Ascending aorta (tissue), 2 donors: ENCODE measurements at regions not wholly inside any gene's neighbourhood (a gene's known extent, or its start where the extent isn't known, plus 50 kb on each side); places are given as distances from the start of the nearest gene placed in this dataset.

Experiments
- DNase-seq, 2 donors: peaks; one replicate each; pipeline ENCODE4 v3.0.0-alpha.2; 2019; ENCODE audit warnings: low spot score in 2 of 2
- H3K27ac ChIP-seq, 2 donors: fragments of 200-600 bp; sonication (generic); one replicate each; pipeline ENCODE4 v1.5.1; 2016 to 2017; ENCODE audit warnings: mild to moderate bottlenecking in 1 of 2
- H3K27me3 ChIP-seq: fragments of 200-600 bp; sonication (generic); one replicate; pipeline ENCODE4 v1.5.1; 2017
- H3K36me3 ChIP-seq, 2 donors: fragments of 200-600 bp; sonication (generic); one replicate each; pipeline ENCODE4 v1.5.1; 2016
- H3K4me1 ChIP-seq, 2 donors: fragments of 200-600 bp; sonication (generic); one replicate each; pipeline ENCODE4 v1.5.1; 2016 to 2017; ENCODE audit warnings: mild to moderate bottlenecking in 1 of 2
- H3K4me3 ChIP-seq, 2 donors: fragments of 200-600 bp; sonication (generic); one replicate each; pipeline ENCODE4 v1.5.1; 2016 to 2017; ENCODE audit warnings: mild to moderate bottlenecking in 1 of 2
- H3K9me3 ChIP-seq, 2 donors: fragments of 200-600 bp; sonication (generic); one replicate each; pipeline ENCODE4 v1.5.1; 2016
- CTCF ChIP-seq, 3 experiments: fragments of 200-600 bp in 2 of 3; fragments of 450-650 bp in 1 of 3; sonication (generic) in 2 of 3; IDR thresholded peaks; one replicate each; pipeline ENCODE4 v1.5.1; 2016 to 2019; ENCODE audit warnings: antibody characterized with exemption in 3 of 3, mild to moderate bottlenecking in 1 of 3, moderate library complexity in 1 of 3
- intact Hi-C: fragments of 100-400 bp; cut with DNase I; formaldehyde crosslinking; loops from one replicate; pipeline ENCODE4 v1.15.1; 2023

- Histone ChIP-seq H3K4me1 (peaks cover 0 to 2% of the 10 kb centered on the region in 2 donors), H3K27me3 (no peaks in the 10 kb centered on the region), H3K36me3 (no peaks in the 10 kb centered on the region), H3K27ac (no peak overlapping the region), H3K9me3 (no peaks in the 10 kb centered on the region), H3K4me3 (no peak overlapping the region)
- TF ChIP-seq CTCF (IDR thresholded peaks at IDR 0.05) = no peak
- DNase-seq = no peak
- intact Hi-C loops = no loop called here
Measured at GRCh38 chr9:18349530-18349929, 124.4 kb upstream of the ADAMTSL1 start.

- Histone ChIP-seq H3K4me1 (peaks cover 0 to 2% of the 10 kb centered on the region in 2 donors), H3K27ac (no peak overlapping the region), H3K9me3 (no peaks in the 10 kb centered on the region), H3K27me3 (no peaks in the 10 kb centered on the region), H3K36me3 (no peaks in the 10 kb centered on the region), H3K4me3 (no peak overlapping the region)
- intact Hi-C loops = no loop called here
- no peak for DNase-seq
- no peak for TF ChIP-seq CTCF (IDR thresholded peaks at IDR 0.05)
Measured at GRCh38 chr9:18350036-18350435, 123.9 kb upstream of the ADAMTSL1 start.

- H3K9me3 ChIP-seq = no peaks in the 10 kb centered on the region
- H3K27ac ChIP-seq = no peak overlapping the region
- peaks cover 0 to 2% of the 10 kb centered on the region in 2 donors for H3K4me1 ChIP-seq
- H3K36me3 ChIP-seq = no peaks in the 10 kb centered on the region
- no peak for TF ChIP-seq CTCF (IDR thresholded peaks at IDR 0.05)
- DNase-seq = no peak
- intact Hi-C loops = no loop called here
- H3K4me3 ChIP-seq = no peak overlapping the region
- no peaks in the 10 kb centered on the region for H3K27me3 ChIP-seq
Measured at GRCh38 chr9:18350995-18351595, 122.9 kb upstream of the ADAMTSL1 start.

DNA sequence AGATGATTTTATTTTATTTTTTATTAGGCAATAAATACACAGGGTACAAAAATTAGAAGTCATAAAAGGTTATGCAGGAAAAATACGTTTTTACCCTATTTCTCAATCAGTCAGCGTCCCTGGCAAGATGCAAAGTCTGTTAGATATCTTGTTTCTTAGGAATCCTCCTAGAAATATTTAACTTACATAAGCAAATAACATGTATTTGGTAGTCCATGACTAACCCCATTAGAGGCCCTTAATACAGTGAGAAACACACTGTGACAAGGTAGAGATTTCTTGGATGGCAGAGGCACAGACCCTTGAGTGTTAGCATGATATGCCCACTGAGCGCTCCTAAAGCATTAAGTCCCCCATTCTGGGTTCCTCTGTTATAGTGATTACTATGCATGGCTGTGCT is 121.2 kb upstream of the ADAMTSL1 start:
- Histone ChIP-seq H3K27me3 (no peaks in the 10 kb centered on the region), H3K4me3 (no peak overlapping the region), H3K27ac (no peak overlapping the region), H3K9me3 (no peaks in the 10 kb centered on the region), H3K36me3 (no peaks in the 10 kb centered on the region), H3K4me1 (no peaks in the 10 kb centered on the region)
- intact Hi-C loops = no loop called here
- no peak for TF ChIP-seq CTCF (IDR thresholded peaks at IDR 0.05)
- no peak for DNase-seq

DNA sequence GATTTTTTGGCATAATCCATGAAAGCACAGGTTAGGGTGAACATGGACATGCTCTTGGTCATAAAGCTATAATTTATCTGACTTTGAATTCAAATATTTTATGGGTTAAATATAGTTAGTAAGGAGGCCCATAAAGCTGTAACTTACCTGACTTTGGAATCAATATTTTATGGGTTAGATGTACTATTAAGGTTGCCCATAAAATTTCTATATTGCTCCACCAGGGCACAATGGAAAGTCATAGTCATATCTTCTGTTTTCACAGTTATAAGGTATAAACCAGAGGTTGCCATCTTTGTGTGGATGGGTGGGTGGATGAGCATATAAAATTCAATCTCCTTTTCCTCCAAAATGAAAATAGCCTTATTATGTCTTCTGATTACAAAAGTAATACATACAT is 120.5 kb upstream of the ADAMTSL1 start:
- Histone ChIP-seq H3K9me3 (no peaks in the 10 kb centered on the region), H3K27ac (no peak overlapping the region), H3K36me3 (no peaks in the 10 kb centered on the region), H3K4me1 (no peaks in the 10 kb centered on the region), H3K4me3 (no peak overlapping the region), H3K27me3 (no peaks in the 10 kb centered on the region)
- no peak for TF ChIP-seq CTCF (IDR thresholded peaks at IDR 0.05)
- no peak for DNase-seq
- intact Hi-C loops = no loop called here

GRCh38 chr9:18357321-18357720 is 116.6 kb upstream of the ADAMTSL1 start:
- no peaks in the 10 kb centered on the region for H3K9me3 ChIP-seq
- no peak for TF ChIP-seq CTCF (IDR thresholded peaks at IDR 0.05)
- H3K4me1 ChIP-seq = no peaks in the 10 kb centered on the region
- no peak overlapping the region for H3K27ac ChIP-seq
- H3K27me3 ChIP-seq = no peaks in the 10 kb centered on the region
- H3K4me3 ChIP-seq = no peak overlapping the region
- no peaks in the 10 kb centered on the region for H3K36me3 ChIP-seq
- DNase-seq = no peak
- intact Hi-C loops = no loop called here
